ENCODE measurements at regions not wholly inside any gene's neighbourhood (a gene's known extent, or its start where the extent isn't known, plus 50 kb on each side); places are given as distances from the start of the nearest gene placed in this dataset.
"Not testable (repeated sequence)": the region's sequence is repeated elsewhere in the genome, so short reads cannot be mapped to it uniquely, and the experiment has no call there.

- TF ChIP-seq, protein P1, sequence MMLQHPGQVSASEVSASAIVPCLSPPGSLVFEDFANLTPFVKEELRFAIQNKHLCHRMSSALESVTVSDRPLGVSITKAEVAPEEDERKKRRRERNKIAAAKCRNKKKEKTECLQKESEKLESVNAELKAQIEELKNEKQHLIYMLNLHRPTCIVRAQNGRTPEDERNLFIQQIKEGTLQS (IDR thresholded peaks at IDR 0.05; ENCODE audit: insufficient read depth, low read depth, low read length): no peak
- TF ChIP-seq CBX5 (IDR thresholded peaks at IDR 0.05; ENCODE audit: low read depth, low read length): no peak
These were observed 279.3 kb downstream of the TSN start (continued) for GRCh38 chr2:122034777-122035176.

GRCh38 chr2:122038816-122039215 lies 283.4 kb downstream of the TSN start:
- H4K91ac ChIP-seq (replicated peaks; ENCODE audit: insufficient read length, low read length); H3K4me1 ChIP-seq (replicated peaks in 1 of 4; ENCODE audit: control insufficient read depth in 3 of 4, insufficient read depth in 4 of 4, low read length in 3 of 4); H3K4me3 ChIP-seq (ENCODE audit: extremely low read depth in 1 of 4, insufficient read depth in 2 of 4, low read depth in 3 of 4, low read length in 4 of 4); H3K4ac ChIP-seq (replicated peaks; ENCODE audit: insufficient read length, low read depth, low read length); CTCF ChIA-PET (ENCODE audit: partially characterized antibody); H2AFZ ChIP-seq (ENCODE audit: low read length); H3K36me3 ChIP-seq (ENCODE audit: control insufficient read depth in 2 of 4, insufficient read depth in 4 of 4, low read length in 3 of 4); H3K56ac ChIP-seq (replicated peaks; ENCODE audit: insufficient read length, low read depth, low read length); H3K9me3 ChIP-seq (ENCODE audit: insufficient read depth in 2 of 2, low read depth in 1 of 2, low read length in 1 of 2); H3K4me2 ChIP-seq (ENCODE audit: insufficient read depth in 1 of 2, low read depth in 2 of 2, low read length in 2 of 2); H4K8ac ChIP-seq (ENCODE audit: extremely low read depth, insufficient read depth, low read length); H2AK5ac ChIP-seq (ENCODE audit: low read depth, low read length); H3K79me1 ChIP-seq (ENCODE audit: low read depth, low read length); H3K79me2 ChIP-seq (ENCODE audit: control insufficient read depth in 1 of 2, insufficient read depth in 2 of 2, low read length in 2 of 2); H4K5ac ChIP-seq (ENCODE audit: insufficient read length, low read depth, low read length); DNase-seq (ENCODE audit: low read depth in 1 of 2, low spot score in 2 of 2); H2BK15ac ChIP-seq (ENCODE audit: low read length); POLR2A ChIA-PET (ENCODE audit: partially characterized antibody); FAIRE-seq; H2BK5ac ChIP-seq (ENCODE audit: low read depth, low read length); H2BK120ac ChIP-seq (replicated peaks; ENCODE audit: low read depth, low read length); H3K14ac ChIP-seq (ENCODE audit: insufficient read length); H2BK12ac ChIP-seq (ENCODE audit: low read depth, low read length); H3K18ac ChIP-seq (ENCODE audit: extremely low read depth, low read length); H3K9ac ChIP-seq (replicated peaks in 1 of 4; ENCODE audit: extremely low read depth in 1 of 4, low read depth in 3 of 4, low read length in 3 of 4); H2BK20ac ChIP-seq (ENCODE audit: low read length); H3K27me3 ChIP-seq (replicated peaks in 1 of 4; ENCODE audit: control insufficient read depth in 3 of 4, extremely low read depth in 1 of 4, insufficient read depth in 3 of 4, low read length in 3 of 4); H3K23ac ChIP-seq (ENCODE audit: insufficient read length); H3K27ac ChIP-seq (ENCODE audit: low read depth, low read length); H3K23me2 ChIP-seq (ENCODE audit: low read depth, low read length); H4K20me1 ChIP-seq (replicated peaks in 1 of 2; ENCODE audit: control insufficient read depth in 1 of 2, insufficient read depth in 2 of 2, low read length in 2 of 2): not testable (repeated sequence)
- WGBS, 2 experiments (ENCODE audit: extremely low coverage in 1 of 2, insufficient coverage in 1 of 2, insufficient read length in 1 of 2, insufficient replicate concordance in 2 of 2, low coverage in 1 of 2, low lambda C conversion rate in 2 of 2, missing lambda C conversion rate in 1 of 2): 93% methylated on average over 4 of the region's 4 CpGs; no CpG with 5 or more reads in 1 of the 2 experiments
